DMS 273 (cell line): ENCODE measurements at regions not wholly inside any gene's neighbourhood (a gene's known extent, or its start where the extent isn't known, plus 50 kb on each side); places are given as distances from the start of the nearest gene placed in this dataset.
"Not testable (repeated sequence)": the region's sequence is repeated elsewhere in the genome, so short reads cannot be mapped to it uniquely, and the experiment has no call there.

Experiments
- DNase-seq: peaks from one replicate; lab custom pipeline; 2025; ENCODE audit not compliant: unreplicated experiment; lab: John Stamatoyannopoulos, UW

- DNase-seq = no peak
Measured at GRCh38 chr6:6748001-6748400, 159.5 kb downstream of the LY86 start.

- DNase-seq = peak; percentile 10
Measured at GRCh38 chr6:6749702-6750491, 161.4 kb downstream of the LY86 start.

GRCh38 chr6:6750594-6751265, 162.2 kb downstream of the LY86 start:
- no peak for DNase-seq

GRCh38 chr6:6751266-6751596, 162.7 kb downstream of the LY86 start:
- no peak for DNase-seq

GRCh38 chr6:6751619-6752023, 163.1 kb downstream of the LY86 start:
- DNase-seq = peak; percentile 8

- DNase-seq = no peak
Measured at GRCh38 chr6:6752129-6752528, 163.6 kb downstream of the LY86 start.

GRCh38 chr6:6753301-6753700, 164.8 kb downstream of the LY86 start:
- no peak for DNase-seq

- no peak for DNase-seq
Measured at GRCh38 chr6:6756526-6756925, 168.0 kb downstream of the LY86 start.

GRCh38 chr6:6758546-6758914, 170.0 kb downstream of the LY86 start:
- DNase-seq = no peak

GRCh38 chr6:6758915-6759654, 170.6 kb downstream of the LY86 start:
- peak; percentile 84 for DNase-seq

- peak; percentile 41 for DNase-seq
Measured at GRCh38 chr6:6760002-6760401, 171.5 kb downstream of the LY86 start.

GRCh38 chr6:6762566-6762965, 174.0 kb downstream of the LY86 start:
- not testable (repeated sequence) for DNase-seq

- DNase-seq = no peak
Measured at GRCh38 chr6:6764764-6765434, 176.4 kb downstream of the LY86 start.

GRCh38 chr6:6766230-6766905, 177.8 kb downstream of the LY86 start:
- peak; percentile 70 for DNase-seq

- no peak for DNase-seq
Measured at GRCh38 chr6:6769466-6769865, 180.9 kb downstream of the LY86 start.

GRCh38 chr6:6771224-6771945, 182.9 kb downstream of the LY86 start:
- DNase-seq = peak; percentile 53

- DNase-seq = peak; percentile 71
Measured at GRCh38 chr6:6771964-6772363, 183.4 kb downstream of the LY86 start.

GRCh38 chr6:6772751-6773150, 184.2 kb downstream of the LY86 start:
- peak; percentile 74 for DNase-seq

- no peak for DNase-seq
Measured at GRCh38 chr6:6775074-6775473, 186.6 kb downstream of the LY86 start.

- no peak for DNase-seq
Measured at GRCh38 chr6:6780231-6780630, 191.7 kb downstream of the LY86 start.
